HG02571 (cell line): ENCODE measurements at regions not wholly inside any gene's neighbourhood (a gene's known extent, or its start where the extent isn't known, plus 50 kb on each side); places are given as distances from the start of the nearest gene placed in this dataset.
"Not testable (repeated sequence)": the region's sequence is repeated elsewhere in the genome, so short reads cannot be mapped to it uniquely, and the experiment has no call there.

Source experiments
- ATAC-seq: cut with Tn5 transposase; IDR thresholded peaks from one replicate; pipeline ENCODE4 v1.9.1; 2021; ENCODE audit warnings: mild to moderate bottlenecking, moderate library complexity; ENCODE audit not compliant: unreplicated experiment

GRCh38 chr12:40431169-40431568, 206.4 kb downstream of the LRRK2 start:
- no peak for ATAC-seq

- no peak for ATAC-seq
These were observed 210.5 kb downstream of the LRRK2 start for GRCh38 chr12:40435251-40435650.

- ATAC-seq: no peak
These were observed 211.2 kb downstream of the LRRK2 start for GRCh38 chr12:40435951-40436350.

DNA sequence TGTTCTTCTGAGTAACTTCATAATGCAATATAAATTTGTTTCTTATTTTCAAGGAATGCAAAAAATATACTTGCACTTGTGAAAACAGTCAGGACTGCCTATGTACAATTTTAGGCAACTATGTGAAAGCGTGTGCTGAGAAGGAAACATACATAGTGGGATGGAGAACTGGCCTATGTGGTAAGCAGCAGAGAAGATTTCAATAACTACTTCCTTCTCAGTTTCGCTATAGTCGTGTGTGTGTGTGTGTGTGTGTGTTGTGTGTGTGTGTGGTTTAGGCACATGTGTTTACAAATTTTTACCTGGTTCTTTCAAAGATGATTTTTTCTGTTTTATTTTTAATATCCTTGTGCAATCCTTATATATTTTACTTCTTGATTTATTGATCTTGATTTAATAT, 211.8 kb downstream of the LRRK2 start:
- ATAC-seq: no peak

DNA sequence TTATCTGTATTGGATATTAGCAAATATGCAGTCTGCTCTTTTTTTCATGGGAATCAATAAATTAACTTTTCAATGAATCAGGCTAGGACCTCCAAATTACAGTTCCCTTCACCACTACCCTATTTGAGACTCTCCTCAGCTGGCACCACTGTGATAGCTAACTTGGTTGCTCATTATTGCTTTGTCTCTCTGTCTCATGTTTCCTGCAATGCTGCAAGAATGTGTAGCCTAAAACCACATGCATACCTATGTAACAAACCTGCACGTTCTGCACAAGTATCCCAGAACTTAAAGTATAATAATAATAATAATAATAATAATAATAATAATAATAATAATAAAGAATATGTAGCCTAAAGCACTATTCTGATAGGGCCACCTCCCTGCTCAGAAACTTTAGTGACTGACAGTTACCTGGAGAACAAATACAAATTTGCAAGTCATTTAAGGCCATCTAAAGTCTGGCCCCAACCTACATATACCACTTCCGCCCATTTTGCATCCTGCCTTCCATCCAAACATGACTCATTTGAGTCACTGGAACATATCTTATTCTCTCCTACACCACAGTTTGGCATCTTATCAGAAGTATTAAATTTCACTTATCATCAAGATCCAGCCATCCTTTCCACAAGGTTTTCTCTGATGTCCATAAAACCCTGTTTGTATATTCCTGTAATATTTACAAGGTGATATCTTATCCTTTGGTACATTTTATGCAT, 215.1 kb downstream of the LRRK2 start:
- no peak for ATAC-seq

- ATAC-seq: no peak
These were observed 219.4 kb downstream of the LRRK2 start for GRCh38 chr12:40444174-40444573.

- ATAC-seq: peak; percentile 56
These were observed 221.6 kb downstream of the LRRK2 start for GRCh38 chr12:40446385-40446784.

DNA sequence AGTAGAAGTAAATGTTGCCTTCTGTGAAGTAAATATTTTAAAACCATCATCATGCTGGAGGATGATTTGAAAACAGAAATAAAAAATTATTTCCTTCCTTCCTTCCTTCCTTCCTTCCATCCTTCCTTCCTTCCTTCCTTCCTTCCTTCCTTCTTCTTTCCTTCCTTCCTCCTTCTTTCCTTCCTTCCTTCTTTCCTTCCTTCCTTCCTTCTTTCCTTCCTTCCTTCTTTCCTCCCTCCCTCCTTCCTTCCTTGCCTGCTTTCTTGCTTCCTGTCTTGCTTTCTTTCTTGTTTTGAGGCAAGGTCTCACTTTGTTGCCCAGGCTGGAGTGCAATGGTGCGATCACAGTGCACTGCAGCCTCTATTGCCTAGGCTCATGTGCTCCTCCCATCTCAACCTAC, 223.7 kb downstream of the LRRK2 start:
- not testable (repeated sequence) for ATAC-seq

DNA sequence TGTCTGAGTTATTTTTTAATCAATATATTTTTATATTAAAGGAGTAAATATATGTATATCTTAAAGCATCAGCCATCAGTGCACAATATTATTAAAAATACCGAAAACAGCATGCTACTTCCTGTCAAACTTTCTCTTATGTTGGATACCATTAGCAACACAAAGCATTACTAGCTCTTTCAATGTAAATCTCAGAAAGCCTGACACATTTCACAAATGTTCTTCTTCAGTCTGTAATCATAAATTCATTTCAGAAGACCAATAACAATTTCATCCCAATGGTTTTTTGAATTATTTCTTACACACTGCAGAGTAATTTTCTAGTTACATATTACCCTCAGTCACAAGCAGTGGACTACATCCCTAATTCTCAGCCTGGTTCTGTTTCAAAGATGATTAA, 226.9 kb downstream of the LRRK2 start:
- ATAC-seq: no peak

DNA sequence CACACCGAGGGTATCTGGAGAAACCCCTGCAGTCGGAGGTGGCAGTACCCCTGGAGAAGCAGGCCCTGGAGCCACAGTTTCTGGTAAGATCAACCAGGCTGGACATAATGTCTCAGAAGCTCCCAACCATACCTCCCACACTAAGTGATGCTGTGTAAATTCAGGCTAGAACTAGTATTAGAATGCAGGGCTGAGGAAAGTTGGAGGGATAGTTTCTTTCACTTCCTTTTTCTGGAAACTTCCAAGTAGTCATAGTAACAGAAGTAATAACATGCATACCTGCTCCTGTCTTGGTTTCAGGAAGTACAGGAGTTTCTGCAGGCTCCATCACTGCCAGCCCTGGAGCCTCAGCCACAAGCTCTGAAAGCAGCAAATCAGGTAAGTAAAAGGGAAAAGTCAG, 228.1 kb upstream of the CNTN1 start:
- no peak for ATAC-seq

DNA sequence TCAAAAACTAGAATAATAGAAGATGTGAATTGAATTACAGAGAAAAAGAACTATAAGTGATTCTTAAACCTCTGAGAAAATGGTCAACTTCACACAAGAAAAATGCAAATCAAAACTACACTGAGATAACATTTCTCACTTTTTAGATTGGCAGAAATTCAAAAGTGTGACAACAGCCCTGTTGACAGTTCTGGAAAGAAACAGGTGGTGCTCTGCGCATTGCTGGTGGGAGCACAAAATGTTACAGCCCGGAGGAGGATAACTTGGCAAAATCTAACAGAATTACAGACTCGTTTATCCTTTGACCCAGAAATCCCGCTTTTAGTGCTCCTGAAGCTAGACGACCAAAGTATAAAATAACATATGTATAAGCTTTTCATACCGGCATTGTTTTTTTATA, 222.5 kb upstream of the CNTN1 start:
- no peak for ATAC-seq

DNA sequence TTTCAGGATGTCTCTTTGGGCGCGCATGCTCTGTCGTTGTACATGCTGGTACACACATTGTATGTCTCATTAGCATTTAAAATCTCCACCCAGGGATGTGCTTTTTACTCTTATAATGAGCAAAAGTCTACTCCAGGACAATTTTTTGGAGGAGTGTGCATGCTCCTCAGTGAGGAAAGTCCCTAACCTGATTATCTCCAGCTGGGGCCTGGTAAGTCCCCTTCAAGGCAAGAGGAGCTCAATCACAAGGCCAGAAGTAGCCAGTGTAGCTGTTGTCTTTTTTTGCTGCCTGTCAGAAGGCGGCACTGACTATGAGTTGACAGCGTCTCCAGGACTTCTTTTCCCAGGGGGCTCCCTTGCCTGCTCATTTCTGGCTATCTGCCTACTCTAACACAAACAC, 218.3 kb upstream of the CNTN1 start:
- no peak for ATAC-seq

- no peak for ATAC-seq
These were observed 217.6 kb upstream of the CNTN1 start for GRCh38 chr12:40474630-40475029.

GRCh38 chr12:40499856-40500255, 192.4 kb upstream of the CNTN1 start:
- no peak for ATAC-seq

DNA sequence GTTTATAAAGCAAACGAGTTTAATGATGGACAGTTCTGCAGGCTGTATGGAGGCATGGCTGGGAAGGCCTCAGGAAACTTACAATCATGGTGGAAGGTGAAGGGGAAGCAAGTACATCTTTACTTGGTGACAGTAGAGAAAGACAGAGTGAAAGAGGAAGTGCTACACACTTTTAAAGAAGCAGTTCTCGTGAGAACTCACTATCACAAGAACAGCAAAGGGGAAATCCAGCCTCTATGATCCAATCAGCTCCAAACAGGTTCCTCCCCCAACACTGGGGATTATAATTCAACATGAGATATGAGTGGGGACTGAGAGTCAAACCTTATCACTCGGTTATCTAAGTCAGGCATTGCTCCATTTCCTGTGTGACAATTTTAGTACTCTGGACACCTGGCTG, 189.9 kb upstream of the CNTN1 start:
- no peak for ATAC-seq

DNA sequence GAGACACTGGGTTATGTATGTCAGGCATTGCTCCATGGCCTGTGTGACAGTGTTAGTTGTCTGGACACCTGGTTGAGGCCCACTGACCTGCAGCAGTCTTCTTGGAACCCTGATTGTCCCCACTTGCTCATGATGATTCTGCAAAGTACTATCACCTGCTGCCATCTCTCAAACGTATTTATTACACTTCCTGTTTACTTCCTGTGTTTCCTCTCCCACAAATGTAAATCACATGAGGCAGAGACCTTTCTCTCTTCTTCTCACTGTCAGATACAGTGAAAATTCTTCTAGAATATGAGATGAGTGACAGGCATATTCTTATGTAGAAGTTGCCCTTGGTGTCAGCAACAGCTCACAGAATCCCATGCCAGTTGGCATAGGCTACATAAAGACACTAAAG, 186.9 kb upstream of the CNTN1 start:
- no peak for ATAC-seq

- no peak for ATAC-seq
These were observed 183.8 kb upstream of the CNTN1 start for GRCh38 chr12:40508421-40508820.

DNA sequence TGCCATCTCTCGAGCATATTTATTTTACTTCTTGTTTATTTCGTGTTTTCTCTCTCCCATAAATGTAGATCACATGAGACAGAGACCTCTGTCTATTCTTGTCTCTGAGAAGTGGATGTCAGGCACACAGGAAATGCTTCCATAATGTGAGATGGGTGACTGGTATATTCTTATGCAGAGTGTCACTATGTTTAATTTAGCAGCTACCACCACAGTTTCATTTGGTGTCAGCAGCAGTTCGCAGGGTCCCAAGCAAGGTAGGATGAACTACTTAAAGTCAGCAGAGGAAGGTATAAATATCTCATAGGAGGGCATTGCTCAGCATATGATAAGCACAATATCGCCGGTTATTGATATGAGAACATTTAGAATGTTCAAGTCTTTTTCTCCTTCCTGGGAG, 180.9 kb upstream of the CNTN1 start:
- ATAC-seq: no peak

- ATAC-seq: peak; percentile 53
These were observed 177.0 kb upstream of the CNTN1 start for GRCh38 chr12:40515041-40515816.

- no peak for ATAC-seq
These were observed 169.4 kb upstream of the CNTN1 start for GRCh38 chr12:40522837-40523236.

- ATAC-seq: no peak
These were observed 167.2 kb upstream of the CNTN1 start for GRCh38 chr12:40525054-40525453.

DNA sequence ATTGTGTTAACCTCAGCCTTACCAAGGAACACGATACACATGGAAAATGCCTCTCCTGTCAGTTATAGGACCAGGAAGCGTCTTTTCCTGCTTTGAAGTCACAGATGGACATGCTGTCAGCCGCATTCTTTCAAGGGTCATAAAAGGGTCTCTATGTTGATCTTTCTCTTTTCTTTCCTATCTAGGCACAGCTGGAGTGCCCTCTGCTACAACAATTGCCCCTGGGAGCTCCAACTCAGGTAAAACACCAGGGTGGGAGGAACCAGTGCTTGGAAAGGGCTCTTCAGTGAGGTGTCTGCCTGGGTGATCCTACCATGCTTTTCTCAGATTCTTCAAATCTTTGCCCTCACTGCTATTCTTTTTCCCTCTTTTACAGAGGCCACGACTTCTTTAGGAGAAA, 157.4 kb upstream of the CNTN1 start:
- ATAC-seq: no peak

- no peak for ATAC-seq
These were observed 140.8 kb upstream of the CNTN1 start for GRCh38 chr12:40551466-40551865.
